GM18873 (cell line): ENCODE measurements at regions not wholly inside any gene's neighbourhood (a gene's known extent, or its start where the extent isn't known, plus 50 kb on each side); places are given as distances from the start of the nearest gene placed in this dataset.

Source experiments
- ATAC-seq: cut with Tn5 transposase; IDR thresholded peaks from one replicate; pipeline ENCODE4 v1.9.1; 2021; ENCODE audit warnings: mild to moderate bottlenecking, moderate library complexity, moderate number of reproducible peaks; ENCODE audit not compliant: unreplicated experiment, low FRiP score

GRCh38 chr6:14948586-14949245 is 297.2 kb upstream of the JARID2 start:
- ATAC-seq, result no peak

GRCh38 chr6:14950103-14950969 is 295.5 kb upstream of the JARID2 start:
- ATAC-seq, result no peak

- ATAC-seq, result no peak
Observed at GRCh38 chr6:14950970-14951276, 294.9 kb upstream of the JARID2 start.

GRCh38 chr6:14951704-14952103 is 294.2 kb upstream of the JARID2 start:
- no peak for ATAC-seq

DNA sequence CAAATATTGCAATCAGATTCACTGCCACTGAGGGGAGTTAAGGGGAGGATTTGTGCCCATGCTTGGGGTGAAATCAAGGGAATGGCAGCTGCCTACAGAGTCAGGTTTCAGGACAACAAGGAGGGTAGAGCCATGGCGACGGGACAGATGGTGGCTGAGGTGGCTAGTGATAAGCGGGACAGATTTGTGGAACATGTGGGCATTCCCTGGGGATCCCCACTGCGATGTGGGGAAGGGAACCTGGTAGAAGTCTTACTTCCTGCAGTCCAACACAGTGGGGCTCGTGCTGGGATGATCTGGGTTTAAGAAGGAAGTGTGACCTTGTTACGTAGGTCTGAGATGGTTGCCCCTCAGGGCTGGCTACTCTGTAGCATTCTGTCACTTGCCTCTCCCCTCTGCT is 292.0 kb upstream of the JARID2 start:
- ATAC-seq, result no peak

GRCh38 chr6:14957355-14958059 is 288.4 kb upstream of the JARID2 start:
- no peak for ATAC-seq

DNA sequence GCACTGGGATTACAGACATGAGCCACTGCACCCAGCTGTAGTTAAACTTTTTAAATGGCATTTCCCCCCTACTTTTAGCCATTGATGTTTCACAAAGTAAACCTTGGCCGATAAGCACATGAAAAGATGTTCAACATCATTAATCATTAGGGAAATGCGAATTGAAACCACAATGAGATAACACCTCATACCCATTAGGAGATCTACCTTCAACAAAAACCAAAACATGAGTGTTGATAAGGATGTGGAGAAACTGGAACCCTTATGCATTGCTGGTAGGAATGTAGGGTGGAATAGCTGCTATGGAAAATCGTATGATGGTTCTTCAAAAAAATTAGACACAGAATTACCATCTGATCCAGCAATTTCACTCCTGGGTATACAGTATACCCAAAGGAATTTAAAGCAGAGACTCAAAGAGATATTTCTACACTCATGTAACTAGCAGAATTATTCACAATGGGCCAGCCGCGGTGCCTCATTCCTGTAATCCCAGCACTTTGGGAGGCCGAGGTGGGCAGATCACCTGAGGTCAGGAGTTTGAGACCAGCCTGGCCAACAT is 286.5 kb upstream of the JARID2 start:
- no peak for ATAC-seq

DNA sequence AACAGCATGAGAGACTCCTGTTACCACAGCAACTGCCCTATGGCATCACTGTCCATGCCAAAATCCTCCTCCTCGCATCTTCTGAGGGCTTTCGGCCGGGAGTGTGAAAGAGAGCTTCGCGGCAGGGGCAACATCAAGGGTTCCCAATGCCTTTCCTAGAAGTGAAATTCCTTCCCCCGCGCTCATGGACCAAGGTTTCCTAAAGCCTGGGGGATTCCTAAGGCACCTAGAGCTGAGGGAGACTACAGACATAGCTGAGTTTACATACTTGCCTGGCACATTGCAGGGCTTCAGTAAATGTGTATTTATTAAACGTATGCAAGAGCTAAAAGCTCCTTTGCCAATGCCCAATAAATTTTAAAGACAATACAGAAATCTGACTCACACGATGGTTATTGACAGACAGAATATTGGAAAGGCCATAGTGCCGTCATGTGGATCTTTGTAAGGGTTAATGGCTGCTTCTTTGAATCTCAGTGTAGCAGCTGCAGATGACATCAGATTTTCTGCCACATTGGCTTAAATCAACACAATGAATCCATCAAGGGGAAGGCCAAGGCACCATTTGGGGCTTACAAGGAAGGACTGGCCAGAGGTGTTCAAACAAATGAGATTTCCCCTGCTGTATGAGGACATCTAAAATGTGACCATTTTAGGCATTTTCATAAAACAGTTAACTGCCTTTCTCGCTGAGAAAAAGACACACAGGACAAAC is 281.2 kb upstream of the JARID2 start:
- ATAC-seq, result no peak

DNA sequence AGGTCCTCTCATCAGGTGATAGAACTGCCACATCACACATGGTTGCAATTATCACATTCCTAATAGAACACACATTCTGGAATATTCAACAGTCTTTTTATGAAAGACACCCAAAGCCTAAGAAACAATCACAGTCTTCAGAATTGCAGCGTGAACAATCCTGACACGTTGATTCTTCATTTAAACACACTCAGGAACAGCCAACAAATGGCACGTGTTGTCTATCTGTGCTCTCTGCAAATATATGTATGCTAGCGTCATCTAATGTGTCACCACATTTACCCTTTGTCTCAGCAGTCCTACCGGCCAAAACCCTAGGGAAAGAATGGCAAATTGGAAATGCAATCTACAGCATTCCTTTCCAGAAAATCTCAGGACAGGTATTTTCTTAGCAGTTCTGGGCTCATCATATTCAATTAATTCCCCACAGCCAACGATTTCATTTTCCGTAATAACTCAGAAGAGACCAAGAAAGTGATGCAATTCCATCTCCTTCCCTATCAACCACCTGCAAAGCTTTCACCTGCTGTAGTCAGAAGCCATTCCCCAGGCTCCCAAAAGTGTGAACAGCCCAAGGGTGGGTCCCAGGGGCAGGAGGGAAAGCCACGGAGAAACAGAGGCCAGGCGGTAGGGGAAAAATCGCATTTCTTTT is 280.3 kb upstream of the JARID2 start:
- ATAC-seq, result no peak

DNA sequence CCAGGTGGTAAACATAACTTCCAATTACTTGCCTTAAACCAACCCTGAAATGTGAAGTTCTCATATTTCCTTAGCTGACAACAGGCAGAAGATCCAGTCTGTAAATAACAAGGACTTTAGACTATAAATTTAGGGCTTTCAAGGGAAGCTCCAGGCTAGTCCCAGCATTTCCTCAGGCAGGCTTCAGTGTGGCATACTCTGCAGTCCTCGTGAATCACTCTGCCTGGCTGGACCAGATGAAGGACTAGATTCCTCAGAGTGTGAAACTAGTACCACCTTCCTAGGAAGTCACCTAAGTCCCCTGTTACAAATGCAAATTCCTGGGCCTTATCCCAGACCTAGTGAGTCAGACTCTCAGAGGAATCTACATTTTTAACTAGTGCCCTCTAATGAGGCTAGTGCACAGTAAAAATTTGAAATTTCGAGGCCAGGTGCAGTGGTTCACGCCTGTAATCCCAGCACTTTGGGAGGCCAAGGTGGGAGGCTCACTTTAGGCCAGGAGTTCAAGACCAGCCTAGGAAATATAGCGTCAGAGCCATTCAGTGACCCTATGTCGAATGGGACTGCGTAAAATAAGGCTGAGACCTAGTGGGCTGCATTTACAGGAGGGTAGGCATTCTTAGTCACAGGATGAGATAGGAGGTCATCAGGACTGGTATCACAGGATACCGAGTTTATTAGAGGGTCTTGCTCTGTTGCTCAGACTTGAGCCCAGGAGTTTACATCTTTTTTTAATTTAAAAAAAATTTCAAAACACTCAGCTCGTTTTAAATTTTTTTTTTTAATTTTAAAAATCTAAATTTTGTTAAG is 279.6 kb upstream of the JARID2 start:
- no peak for ATAC-seq

- no peak for ATAC-seq
Observed at GRCh38 chr6:14966906-14967711, 278.8 kb upstream of the JARID2 start.

- no peak for ATAC-seq
Observed at GRCh38 chr6:14968056-14968637, 277.7 kb upstream of the JARID2 start.

DNA sequence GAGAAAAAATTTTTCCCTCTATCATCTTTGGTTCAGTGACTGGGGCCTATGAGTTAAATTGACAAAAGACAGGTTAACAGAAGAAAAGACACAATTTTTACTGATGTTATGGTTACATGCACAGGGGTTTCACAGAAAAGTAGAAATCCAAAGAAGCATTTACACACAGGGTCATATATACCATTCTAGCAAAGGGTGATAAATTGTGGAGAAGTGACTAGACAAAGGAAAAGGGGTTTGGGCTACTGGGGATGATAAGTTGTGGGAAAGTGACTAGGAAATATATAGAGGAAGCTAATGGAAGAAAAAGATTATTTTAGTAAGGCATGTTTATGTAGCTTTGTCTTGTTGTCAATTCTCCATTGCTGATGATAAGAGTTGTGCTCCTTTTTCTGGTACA is 276.7 kb upstream of the JARID2 start:
- no peak for ATAC-seq

- no peak for ATAC-seq
Observed at GRCh38 chr6:14972379-14973067, 273.3 kb upstream of the JARID2 start.

DNA sequence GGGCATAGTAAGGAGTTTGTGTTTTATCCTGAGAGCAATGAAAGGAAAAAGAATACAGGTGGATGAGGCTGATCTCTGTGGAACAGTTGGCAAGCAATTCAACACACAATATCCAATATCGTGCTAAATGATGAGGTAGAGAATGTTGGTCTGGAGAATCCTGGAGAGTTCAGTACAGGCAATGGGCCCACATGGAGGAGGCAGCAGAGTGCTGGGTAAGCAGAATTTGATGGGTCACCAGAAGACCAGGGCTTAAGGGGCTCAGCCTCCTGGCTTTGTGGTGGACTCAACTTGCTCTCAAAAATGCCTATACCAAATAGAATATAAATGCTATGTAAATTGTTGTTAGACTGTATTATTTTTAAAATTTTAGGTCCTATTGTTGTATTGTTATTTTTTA is 271.5 kb upstream of the JARID2 start:
- no peak for ATAC-seq

GRCh38 chr6:14974792-14975470 is 270.9 kb upstream of the JARID2 start:
- no peak for ATAC-seq

DNA sequence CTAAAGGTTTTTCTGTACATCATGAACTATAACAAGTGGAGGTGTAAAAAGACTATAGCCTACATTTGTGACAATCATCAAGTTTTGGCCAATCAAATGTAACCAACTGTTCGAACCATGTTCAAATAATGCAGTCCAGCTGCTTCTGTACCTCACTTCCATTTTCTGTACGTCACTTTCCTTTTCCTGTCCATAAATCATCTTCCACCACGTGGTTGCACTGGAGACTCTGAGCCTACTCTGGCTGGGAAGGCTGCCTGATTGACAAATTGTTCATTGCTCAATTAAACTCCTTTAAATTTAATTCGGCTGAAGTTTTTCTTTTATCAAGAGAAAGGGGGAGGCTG is 270.4 kb upstream of the JARID2 start:
- ATAC-seq, result no peak
